GM08714 (cell line): ENCODE measurements at regions not wholly inside any gene's neighbourhood (a gene's known extent, or its start where the extent isn't known, plus 50 kb on each side); places are given as distances from the start of the nearest gene placed in this dataset.
"Not testable (repeated sequence)": the region's sequence is repeated elsewhere in the genome, so short reads cannot be mapped to it uniquely, and the experiment has no call there.

Experiments
- H3K4me3 ChIP-seq: fragments of 200-500 bp; sonication (Bioruptor generic); 2 replicates; pipeline ENCODE4 v1.5.1; 2014; ENCODE audit warnings: mild to moderate bottlenecking, low read length, inconsistent platforms
- ZNF274 ChIP-seq: IDR thresholded peaks from 2 replicates; pipeline ENCODE4 v1.6.1; 2012; ENCODE audit warnings: mild to moderate bottlenecking, low read depth, low read length

DNA sequence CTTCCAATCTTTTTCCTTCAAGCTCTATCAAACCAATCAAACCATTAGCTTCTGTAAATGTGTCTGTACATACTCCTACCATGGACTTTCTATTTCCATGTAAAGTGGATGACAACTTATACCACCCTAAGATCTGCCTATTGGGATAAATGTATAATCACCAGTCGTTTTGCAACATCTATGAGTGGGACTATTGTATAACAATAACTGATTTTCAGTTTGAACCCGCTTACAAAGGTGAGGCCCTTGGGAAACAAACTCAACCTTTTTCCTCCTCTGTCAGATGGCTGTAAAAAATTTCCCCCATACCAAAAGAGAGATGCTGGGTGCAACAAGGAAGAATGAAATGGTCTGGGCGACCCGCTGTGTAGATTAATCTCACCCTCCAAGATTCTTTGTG lies 399.1 kb upstream of the ADAMTS5 start:
- no peak for TF ChIP-seq ZNF274
- no peak overlapping the region for H3K4me3 ChIP-seq

DNA sequence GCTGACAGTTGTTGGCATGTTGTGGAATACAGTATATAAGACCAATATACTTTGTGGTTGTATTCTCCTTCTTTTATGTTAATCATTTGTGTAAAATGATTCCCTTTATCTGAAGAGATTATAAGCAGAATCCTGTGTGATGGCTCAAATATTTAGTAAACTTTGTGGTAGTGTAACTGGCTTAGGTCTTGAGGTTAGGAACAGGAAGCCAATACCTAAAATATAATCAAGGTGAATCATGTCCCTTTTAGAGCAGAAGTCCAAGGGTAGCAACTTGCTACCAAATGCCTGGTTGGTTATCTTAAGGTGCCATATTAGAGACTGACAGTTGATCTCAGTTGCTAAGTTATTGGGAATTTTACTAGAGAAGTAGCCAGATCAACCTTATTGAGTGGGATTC lies 398.5 kb upstream of the ADAMTS5 start:
- no peak for TF ChIP-seq ZNF274
- H3K4me3 ChIP-seq: no peak overlapping the region

DNA sequence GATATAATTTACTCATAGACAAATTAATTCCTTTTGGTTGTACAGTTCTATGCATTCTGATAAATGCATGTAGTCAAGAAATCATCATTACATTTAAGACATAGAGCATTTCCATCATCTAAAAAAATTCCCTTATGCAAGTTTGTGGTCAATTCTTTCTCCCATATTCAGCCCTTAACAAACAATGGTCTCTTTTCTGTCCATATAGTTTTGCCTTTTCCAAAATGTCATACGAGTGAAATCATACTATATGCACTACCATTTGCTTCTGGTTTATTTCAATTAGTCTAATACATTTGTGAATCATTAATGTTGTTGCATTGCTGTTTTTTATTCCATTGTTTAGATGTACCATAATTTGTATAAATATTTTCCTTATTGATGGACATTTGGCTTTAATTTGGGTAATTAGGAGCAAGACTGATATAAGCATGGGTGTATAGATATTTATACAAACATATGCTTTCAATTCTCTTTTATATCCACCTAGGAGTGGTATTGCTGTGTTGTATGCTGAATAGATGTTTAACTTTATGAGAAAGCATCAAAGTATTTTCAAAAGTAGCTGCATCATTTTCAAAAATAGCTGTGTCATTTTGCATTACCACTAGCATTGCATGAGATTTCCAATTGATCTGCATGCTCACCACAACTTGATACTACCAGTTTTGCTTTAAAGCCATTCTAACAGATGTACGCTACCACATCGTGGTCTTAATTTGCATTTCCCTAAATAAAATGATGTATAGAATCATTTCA lies 397.0 kb upstream of the ADAMTS5 start:
- TF ChIP-seq ZNF274: no peak
- H3K4me3 ChIP-seq: no peak overlapping the region

DNA sequence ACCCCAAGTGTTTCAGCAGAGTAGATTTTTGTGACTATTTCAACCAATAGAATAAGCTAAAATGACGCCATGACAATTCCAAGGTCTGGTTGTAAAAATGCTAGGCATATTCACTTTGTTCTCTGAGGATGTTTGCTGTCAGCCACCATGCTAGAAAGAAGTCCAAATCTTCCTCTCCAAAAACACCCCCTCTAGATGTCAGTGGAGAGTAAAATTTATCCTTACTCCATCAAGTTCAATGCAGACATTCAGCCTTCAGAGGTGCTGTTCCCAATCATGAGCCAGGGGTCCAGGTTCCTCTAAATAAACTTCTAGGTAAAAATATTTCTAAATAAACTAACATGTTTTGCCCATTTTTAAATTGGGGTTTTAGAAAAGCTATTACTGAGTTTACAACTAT lies 395.4 kb upstream of the ADAMTS5 start:
- H3K4me3 ChIP-seq: no peak overlapping the region
- no peak for TF ChIP-seq ZNF274

DNA sequence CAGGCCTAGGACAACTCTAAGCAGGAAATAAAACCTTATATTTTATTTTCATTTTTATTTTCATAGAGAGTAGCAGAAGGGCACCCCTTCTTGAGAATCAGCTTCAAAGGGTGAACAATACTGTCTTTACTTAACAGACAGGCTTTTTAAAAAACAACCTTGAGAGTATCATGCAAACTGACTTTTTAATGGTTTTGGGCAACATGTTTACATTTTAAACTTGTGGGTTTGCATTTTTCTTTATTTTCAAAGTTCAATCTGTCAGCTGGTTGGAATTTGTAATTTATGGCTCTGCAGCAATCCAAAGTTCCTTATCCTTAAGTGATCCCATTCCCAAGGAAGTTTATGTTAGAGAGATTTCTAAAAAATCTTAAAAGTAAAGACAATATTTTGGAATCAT lies 392.3 kb upstream of the ADAMTS5 start:
- TF ChIP-seq ZNF274: no peak

DNA sequence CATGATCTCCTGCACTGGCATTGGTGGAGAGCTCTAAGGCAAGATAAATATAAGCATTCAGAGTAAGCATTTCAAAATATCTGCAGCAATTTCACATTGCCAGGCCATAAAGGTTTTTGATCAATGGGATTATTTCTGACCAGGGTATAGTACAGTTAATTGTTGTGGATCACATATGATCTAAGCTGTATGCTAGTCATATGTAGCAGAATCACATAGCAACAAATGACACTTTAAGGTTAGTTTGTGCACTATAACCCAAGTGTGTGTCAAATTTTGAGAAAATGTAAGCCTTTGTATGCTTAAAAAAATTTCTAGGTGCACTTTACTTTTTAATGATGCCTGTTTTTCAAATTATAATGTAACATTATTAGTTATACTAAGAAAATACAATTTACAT lies 386.0 kb upstream of the ADAMTS5 start:
- no peak overlapping the region for H3K4me3 ChIP-seq
- TF ChIP-seq ZNF274: no peak

More for the DNA sequence above, 392.3 kb upstream of the ADAMTS5 start:
- H3K4me3 ChIP-seq: no peak overlapping the region

DNA sequence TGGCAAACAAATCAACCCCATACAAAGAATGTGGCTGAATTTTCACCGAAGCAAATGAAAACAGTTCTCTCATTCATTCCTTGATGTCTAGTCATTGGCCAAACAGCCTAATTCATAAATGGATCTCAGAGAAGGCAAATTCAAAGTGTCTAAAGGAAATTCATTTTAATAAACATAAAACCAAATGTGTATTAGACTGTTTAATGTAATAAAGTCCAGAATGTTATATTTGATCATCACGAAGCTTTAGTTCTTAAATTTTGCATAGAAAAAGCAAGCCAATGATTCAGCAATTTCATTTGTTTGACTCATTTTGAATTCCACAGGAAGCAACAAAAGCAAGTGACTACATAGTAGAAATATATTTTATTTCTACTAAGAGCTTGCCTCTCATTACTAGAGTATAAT lies 379.2 kb upstream of the ADAMTS5 start:
- no peak for TF ChIP-seq ZNF274
- H3K4me3 ChIP-seq: no peak overlapping the region

DNA sequence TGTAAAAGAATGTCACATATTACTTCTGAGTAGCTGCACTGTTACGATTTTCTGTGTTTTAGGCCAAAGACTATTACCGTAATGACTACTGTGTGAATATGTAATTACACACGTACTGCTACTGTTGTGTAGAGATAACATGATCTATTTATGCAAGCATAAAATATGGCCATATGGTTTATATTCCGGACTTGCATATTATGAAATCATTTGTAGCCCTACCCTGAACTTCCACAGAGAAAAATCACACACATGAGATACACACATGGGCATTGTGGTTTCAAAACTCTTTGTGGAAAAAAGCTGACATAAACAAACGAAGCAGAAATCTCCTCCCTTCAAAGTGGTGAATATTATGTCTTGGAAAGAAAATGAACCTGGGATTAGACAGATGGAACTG lies 373.0 kb upstream of the ADAMTS5 start:
- H3K4me3 ChIP-seq: no peak overlapping the region
- no peak for TF ChIP-seq ZNF274

DNA sequence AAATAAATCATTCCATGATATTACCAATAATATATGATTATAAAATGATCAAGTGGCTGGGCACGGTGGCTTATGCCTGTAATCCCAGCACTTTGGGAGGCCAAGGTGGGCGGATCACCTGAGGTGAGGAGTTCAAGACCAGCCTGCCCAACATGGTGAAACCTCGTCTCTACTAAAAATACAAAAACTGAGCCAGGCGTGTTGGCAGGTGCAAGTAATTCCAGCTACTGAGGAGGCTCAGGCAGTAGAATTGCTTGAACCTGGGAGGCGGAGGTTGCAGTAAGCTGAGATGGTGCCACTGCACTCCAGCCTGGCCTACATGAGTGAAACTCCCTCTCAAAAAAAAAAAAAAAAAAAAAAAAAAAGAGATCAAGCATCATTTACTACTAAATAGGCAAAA lies 371.1 kb upstream of the ADAMTS5 start:
- H3K4me3 ChIP-seq: not testable (repeated sequence)

DNA sequence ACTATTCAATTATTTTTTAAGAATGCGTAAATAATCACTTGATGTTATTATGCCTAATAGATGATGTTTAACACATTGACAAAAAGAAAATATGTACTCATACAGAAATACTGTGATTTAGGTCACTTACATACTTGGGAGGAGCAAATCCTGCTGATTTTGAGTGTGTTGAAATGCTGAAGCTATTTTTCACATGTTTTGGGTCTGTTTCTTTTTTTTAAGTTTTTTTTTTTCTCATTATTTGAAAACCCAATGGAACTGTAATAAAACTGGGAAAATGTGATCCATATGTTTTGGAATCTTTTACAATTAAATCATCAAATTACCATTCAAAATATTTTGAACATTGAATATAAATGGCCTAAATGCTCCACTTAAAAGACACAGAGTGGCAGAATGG lies 366.2 kb upstream of the ADAMTS5 start:
- TF ChIP-seq ZNF274: no peak
- no peak overlapping the region for H3K4me3 ChIP-seq

DNA sequence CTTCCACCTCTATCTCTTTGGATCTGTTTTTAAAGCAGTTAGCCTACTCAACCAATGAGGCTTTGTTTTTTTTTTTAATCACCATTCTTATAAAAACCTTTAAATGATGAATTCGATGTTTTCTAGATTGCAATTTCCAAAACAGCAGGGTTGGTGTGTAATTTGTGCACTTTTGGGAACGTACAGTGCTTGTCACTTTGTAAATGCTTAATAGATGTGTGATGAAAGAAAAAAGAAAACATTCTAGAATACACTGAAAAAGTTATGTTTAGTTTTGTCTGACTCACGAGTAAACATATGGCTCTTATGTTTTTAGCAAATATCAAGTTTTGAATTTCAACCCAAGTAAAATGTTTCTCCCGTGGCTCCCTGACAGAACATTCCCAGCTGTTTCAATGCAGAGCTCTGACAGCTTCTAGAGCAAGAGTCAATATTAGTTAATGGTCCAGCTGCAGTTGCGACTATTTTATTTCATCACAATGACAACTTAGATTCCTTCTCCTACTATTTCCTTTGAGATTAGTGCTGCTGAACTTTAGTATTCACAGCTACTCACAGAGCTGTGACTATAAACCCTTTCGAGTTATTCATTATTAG lies 362.5 kb upstream of the ADAMTS5 start:
- no peak overlapping the region for H3K4me3 ChIP-seq
- no peak for TF ChIP-seq ZNF274

DNA sequence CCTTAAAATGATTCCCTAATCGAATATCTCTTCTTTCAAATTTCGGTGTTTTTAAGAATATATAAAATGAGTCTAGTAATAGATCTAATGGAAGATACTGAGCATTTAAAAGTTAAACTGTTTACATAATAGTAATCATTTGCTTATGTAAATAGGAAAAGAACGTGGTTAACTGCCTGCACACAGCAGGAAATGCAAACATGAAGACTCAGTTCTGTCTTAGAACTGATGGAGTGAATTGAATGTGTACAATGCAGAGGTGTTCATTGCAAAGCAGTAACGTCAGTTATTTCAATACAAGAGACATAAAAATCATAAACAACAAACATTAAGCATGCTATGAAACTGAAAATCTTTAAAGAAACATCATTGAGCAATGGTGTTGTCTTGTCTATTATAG lies 359.4 kb upstream of the ADAMTS5 start:
- no peak overlapping the region for H3K4me3 ChIP-seq
- TF ChIP-seq ZNF274: no peak

DNA sequence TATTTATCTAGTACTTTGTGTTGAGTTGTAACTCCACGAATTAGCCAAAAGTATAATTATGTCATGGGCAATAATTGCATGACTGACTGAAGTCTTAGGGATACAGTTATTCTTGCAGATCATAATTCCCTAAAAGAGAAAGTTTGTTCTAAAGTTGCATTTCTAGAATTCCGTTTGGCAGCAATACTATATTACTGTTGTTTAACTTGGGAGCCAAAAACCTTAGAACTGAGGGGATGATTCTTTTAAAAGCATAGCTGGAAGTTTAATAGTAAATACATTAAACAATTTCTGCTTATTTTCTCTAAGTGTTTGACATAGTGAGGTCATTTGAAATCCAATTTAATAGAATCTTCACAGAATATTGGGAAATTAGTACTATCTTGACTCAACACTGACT lies 356.4 kb upstream of the ADAMTS5 start:
- no peak for TF ChIP-seq ZNF274
- H3K4me3 ChIP-seq: no peak overlapping the region

DNA sequence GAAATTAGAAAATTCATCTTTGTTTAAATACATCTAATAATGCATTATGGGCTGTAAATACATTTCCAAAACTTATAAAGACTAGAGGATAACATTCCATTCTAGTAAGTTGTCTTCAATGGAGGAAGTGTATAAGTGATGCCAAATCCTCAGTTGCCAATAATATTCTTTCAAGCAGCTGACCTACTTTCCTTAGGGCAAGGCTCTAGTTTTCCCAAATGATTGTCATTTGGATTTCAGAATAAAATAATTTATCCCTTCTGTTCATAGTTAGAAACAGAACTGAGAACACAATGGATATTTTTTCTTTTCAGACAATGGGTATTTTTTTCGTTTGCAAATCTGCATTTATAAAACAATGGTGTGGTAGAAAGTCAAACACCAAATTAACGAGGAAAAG lies 354.9 kb upstream of the ADAMTS5 start:
- no peak overlapping the region for H3K4me3 ChIP-seq
- no peak for TF ChIP-seq ZNF274

DNA sequence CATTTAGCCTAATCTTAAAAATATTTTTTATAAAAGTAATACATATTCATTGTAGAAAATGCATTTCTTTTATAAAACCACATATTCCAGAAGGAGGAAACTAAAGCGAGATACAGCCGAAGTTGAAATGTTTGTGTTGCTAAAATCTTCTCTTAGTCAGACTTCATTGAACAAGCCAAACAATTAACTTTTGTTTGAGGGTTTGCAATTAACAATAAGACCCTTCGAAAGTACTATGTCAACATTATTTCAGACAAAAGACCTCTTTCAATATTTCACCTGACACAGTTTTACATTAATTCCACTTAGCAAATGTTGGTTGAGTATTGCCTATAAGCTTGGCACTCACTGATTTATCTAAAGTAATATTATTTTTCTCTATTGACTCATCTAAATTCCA lies 354.0 kb upstream of the ADAMTS5 start:
- TF ChIP-seq ZNF274: no peak
- no peak overlapping the region for H3K4me3 ChIP-seq

DNA sequence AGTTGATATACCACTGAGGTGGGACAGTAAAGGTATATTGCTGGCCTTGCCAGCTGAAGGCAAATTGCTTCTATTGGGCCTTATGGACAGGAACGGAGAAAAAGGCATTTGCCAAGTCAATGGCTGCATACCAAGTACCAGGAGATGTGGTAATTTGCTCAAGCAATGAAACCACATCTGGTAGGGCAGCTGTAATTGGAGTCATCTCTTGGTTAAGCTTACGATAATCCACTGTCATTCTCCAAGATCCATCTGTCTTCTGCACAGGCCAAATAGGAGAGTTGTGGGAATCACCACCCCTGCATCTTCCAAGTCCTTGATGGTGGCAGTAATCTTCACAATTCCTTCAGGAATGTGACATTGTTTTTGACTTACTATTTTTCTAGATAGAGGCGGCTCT lies 350.7 kb upstream of the ADAMTS5 start:
- H3K4me3 ChIP-seq: not testable (repeated sequence)
